LNCAP (cell line): ENCODE measurements at regions not wholly inside any gene's neighbourhood (a gene's known extent, or its start where the extent isn't known, plus 50 kb on each side); places are given as distances from the start of the nearest gene placed in this dataset.
A peak's percentile ranks its signal among the peaks of the same experiment; 100 is the strongest.

Source experiments
- CTCF ChIP-seq: fragments of 450-650 bp; IDR thresholded peaks from 2 replicates; pipeline ENCODE4 v1.5.1; 2017; ENCODE audit warnings: mild to moderate bottlenecking

GRCh38 chr1:73736125-73736524 is 461.9 kb downstream of the LRRIQ3 start:
- no peak for TF ChIP-seq CTCF

GRCh38 chr1:73727036-73727435 is 470.9 kb downstream of the LRRIQ3 start:
- no peak for TF ChIP-seq CTCF

- no peak for TF ChIP-seq CTCF
Observed at GRCh38 chr1:73722055-73722454, 475.9 kb downstream of the LRRIQ3 start.

- no peak for TF ChIP-seq CTCF
Observed at GRCh38 chr1:73717976-73718375, 480.0 kb downstream of the LRRIQ3 start.

GRCh38 chr1:73711089-73711488 is 486.9 kb downstream of the LRRIQ3 start:
- TF ChIP-seq CTCF = no peak

GRCh38 chr1:73701826-73702225 is 496.1 kb downstream of the LRRIQ3 start:
- no peak for TF ChIP-seq CTCF

- TF ChIP-seq CTCF = no peak
Observed at GRCh38 chr1:73676186-73676585, 521.8 kb downstream of the LRRIQ3 start.

- TF ChIP-seq CTCF = peak; percentile 62
Observed at GRCh38 chr1:73674945-73675561, 522.9 kb downstream of the LRRIQ3 start.
